Esophagus muscularis mucosa (tissue), 4 donors: ENCODE measurements at regions not wholly inside any gene's neighbourhood (a gene's known extent, or its start where the extent isn't known, plus 50 kb on each side); places are given as distances from the start of the nearest gene placed in this dataset.

ENCODE experiments used
- DNase-seq: peaks from one replicate; pipeline ENCODE4 v3.0.0-alpha.2; 2017; ENCODE audit errors: extremely low spot score
- H3K27ac ChIP-seq, 4 donors: fragments of 200-600 bp; sonication (generic); replicated peaks in 1 of 4; 1 replicate in 3 of 4; 2 replicates in 1 of 4; pipeline ENCODE4 v1.5.1; 2016 to 2019; ENCODE audit warnings: mild to moderate bottlenecking in 1 of 4
- H3K27me3 ChIP-seq, 4 donors: fragments of 200-600 bp; sonication (generic); one replicate each; pipeline versions ENCODE4 v1.5.1 to v1.6.0; 2016 to 2019
- H3K36me3 ChIP-seq, 4 donors: fragments of 200-600 bp; sonication (generic); one replicate each; pipeline ENCODE4 v1.5.1; 2016 to 2019
- H3K4me1 ChIP-seq, 4 donors: fragments of 200-600 bp; sonication (generic); one replicate each; pipeline ENCODE4 v1.5.1; 2016 to 2019
- H3K4me3 ChIP-seq, 4 donors: fragments of 200-600 bp; sonication (generic); 1 replicate in 2 of 4; 2 replicates in 2 of 4; pipeline ENCODE4 v1.5.1; 2016 to 2019; ENCODE audit warnings: mild to moderate bottlenecking in 4 of 4, moderate library complexity in 1 of 4
- H3K9me3 ChIP-seq, 4 donors: fragments of 200-600 bp; sonication (generic); 1 replicate in 3 of 4; 2 replicates in 1 of 4; pipeline ENCODE4 v1.5.1; 2016 to 2019
- CTCF ChIP-seq, 3 experiments: fragments of 200-600 bp in 2 of 3; fragments of 450-650 bp in 1 of 3; sonication (generic) in 2 of 3; IDR thresholded peaks; one replicate each; pipeline ENCODE4 v1.5.1; 2017 to 2019; ENCODE audit warnings: antibody characterized with exemption in 3 of 3, mild to moderate bottlenecking in 2 of 3, moderate library complexity in 1 of 3
- EP300 ChIP-seq: sonication (generic); formaldehyde crosslinking; IDR thresholded peaks from one replicate; pipeline ENCODE4 v1.6.1; 2017; ENCODE audit warnings: antibody characterized with exemption
- POLR2A ChIP-seq: fragments of 450-650 bp; IDR thresholded peaks from one replicate; pipeline ENCODE4 v1.6.1; 2017; ENCODE audit warnings: antibody characterized with exemption, moderate library complexity, mild to moderate bottlenecking, low read depth
- POLR2AphosphoS5 ChIP-seq, 2 donors: sonication (generic); formaldehyde crosslinking; IDR thresholded peaks; one replicate each; pipeline ENCODE4 v1.6.1; 2017; ENCODE audit warnings: antibody characterized with exemption in 2 of 2
- WGBS: methylation state at CpG from one replicate; pipeline ENCODE4 v1.1.5; 2018; 5-methylcytosine and 5-hydroxymethylcytosine counted together
- intact Hi-C: fragments of 100-400 bp; cut with DNase I; formaldehyde crosslinking; loops from one replicate; pipeline ENCODE4 v1.15.1; 2023

- Histone ChIP-seq H3K9me3 (no peaks in the 10 kb centered on the region), H3K36me3 (no peaks in the 10 kb centered on the region), H3K4me3 (no peak overlapping the region), H3K27ac (no peak overlapping the region), H3K27me3 (no peaks in the 10 kb centered on the region), H3K4me1 (no peaks in the 10 kb centered on the region)
- intact Hi-C loops: no loop called here
- TF ChIP-seq EP300 (no peak), POLR2AphosphoS5 (IDR thresholded peaks at IDR 0.05) (no peak), POLR2A (no peak), CTCF (IDR thresholded peaks at IDR 0.05) (no peak)
- no peak for DNase-seq
These were observed 251.4 kb upstream of the CLEC14A start for GRCh38 chr14:38507299-38507698.

DNA sequence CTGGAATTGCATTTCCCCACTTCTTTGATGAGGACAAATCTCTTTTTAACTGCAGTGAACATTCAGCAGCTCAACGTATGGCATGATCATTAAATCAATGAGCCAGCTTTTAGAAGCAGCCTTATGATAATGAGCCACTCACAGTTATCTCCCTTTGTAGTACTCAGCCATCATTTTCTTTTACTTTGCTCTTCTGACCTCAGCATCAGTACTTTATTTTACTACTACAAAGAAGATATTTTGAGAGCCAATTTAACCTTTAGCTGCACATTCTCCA, 250.0 kb upstream of the CLEC14A start:
- Histone ChIP-seq H3K27ac (no peak overlapping the region), H3K9me3 (no peaks in the 10 kb centered on the region), H3K36me3 (no peaks in the 10 kb centered on the region), H3K4me1 (no peaks in the 10 kb centered on the region), H3K4me3 (no peak overlapping the region), H3K27me3 (no peaks in the 10 kb centered on the region)
- DNase-seq: no peak
- WGBS: 29% methylated on average over 1 of the region's 1 CpG
- intact Hi-C loops: no loop called here
- no peak for TF ChIP-seq POLR2AphosphoS5 (IDR thresholded peaks at IDR 0.05)
- TF ChIP-seq CTCF (IDR thresholded peaks at IDR 0.05): no peak
- TF ChIP-seq EP300: no peak
- no peak for TF ChIP-seq POLR2A

DNA sequence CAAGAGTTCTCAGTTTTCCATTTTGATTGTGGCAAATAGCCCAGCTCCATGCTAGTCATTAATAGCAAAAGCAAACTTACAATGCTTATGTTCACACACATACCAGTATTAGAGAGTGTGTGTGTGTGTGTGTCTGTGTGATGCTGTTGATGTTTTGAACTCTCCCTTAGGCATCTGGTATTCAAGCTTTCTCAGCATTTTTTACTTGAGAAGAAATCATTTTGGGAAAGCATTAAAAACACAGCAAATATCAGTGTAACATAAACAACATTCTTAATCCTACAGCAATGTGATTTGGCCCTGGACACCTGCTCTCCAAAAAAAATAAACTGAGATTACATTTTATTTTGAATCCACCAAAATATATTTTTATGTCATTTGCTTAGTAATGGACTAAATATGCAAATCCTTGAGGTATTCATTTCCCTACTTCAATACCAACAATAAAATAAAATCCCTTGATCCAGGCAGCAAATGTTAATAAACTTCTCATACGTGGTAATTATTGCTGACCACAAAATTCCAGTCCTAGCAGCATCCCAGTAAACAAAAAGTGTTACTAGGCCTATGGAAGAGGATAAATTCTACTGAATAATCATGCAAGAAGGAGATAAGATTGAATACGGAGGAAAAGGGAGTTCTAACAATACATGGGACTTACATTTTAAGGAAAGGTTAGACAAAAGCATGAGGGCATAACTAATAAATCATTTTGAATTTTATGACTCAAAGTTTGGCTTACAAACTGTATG, 249.5 kb upstream of the CLEC14A start:
- no peak for TF ChIP-seq POLR2A
- TF ChIP-seq POLR2AphosphoS5 (IDR thresholded peaks at IDR 0.05): no peak
- TF ChIP-seq EP300: no peak
- no peak for TF ChIP-seq CTCF (IDR thresholded peaks at IDR 0.05)
- no peaks in the 10 kb centered on the region for H3K36me3 ChIP-seq
- H3K9me3 ChIP-seq: no peaks in the 10 kb centered on the region
- DNase-seq: no peak
- no peak overlapping the region for H3K27ac ChIP-seq
- H3K27me3 ChIP-seq: no peaks in the 10 kb centered on the region
- no peaks in the 10 kb centered on the region for H3K4me1 ChIP-seq
- 43% methylated on average over 2 of the region's 2 CpGs for WGBS
- intact Hi-C loops: no loop called here
- no peak overlapping the region for H3K4me3 ChIP-seq

- TF ChIP-seq POLR2A: no peak
- TF ChIP-seq EP300: no peak
- no peak for TF ChIP-seq POLR2AphosphoS5 (IDR thresholded peaks at IDR 0.05)
- TF ChIP-seq CTCF (IDR thresholded peaks at IDR 0.05): no peak
- no peak for DNase-seq
- H3K4me1 ChIP-seq: no peaks in the 10 kb centered on the region
- H3K36me3 ChIP-seq: no peaks in the 10 kb centered on the region
- intact Hi-C loops: no loop called here
- H3K4me3 ChIP-seq: no peak overlapping the region
- WGBS: 81% methylated on average over 1 of the region's 1 CpG
- H3K9me3 ChIP-seq: no peaks in the 10 kb centered on the region
- H3K27me3 ChIP-seq: no peaks in the 10 kb centered on the region
- H3K27ac ChIP-seq: no peak overlapping the region
These were observed 248.3 kb upstream of the CLEC14A start for GRCh38 chr14:38504175-38504574.

GRCh38 chr14:38502239-38502638, 246.3 kb upstream of the CLEC14A start:
- Histone ChIP-seq H3K9me3 (no peaks in the 10 kb centered on the region), H3K4me3 (no peak overlapping the region), H3K4me1 (no peaks in the 10 kb centered on the region), H3K27ac (no peak overlapping the region), H3K27me3 (no peaks in the 10 kb centered on the region), H3K36me3 (no peaks in the 10 kb centered on the region)
- TF ChIP-seq POLR2AphosphoS5 (IDR thresholded peaks at IDR 0.05): no peak
- TF ChIP-seq POLR2A: no peak
- TF ChIP-seq EP300: no peak
- no peak for TF ChIP-seq CTCF (IDR thresholded peaks at IDR 0.05)
- intact Hi-C loops: no loop called here
- WGBS: 87% methylated on average over 2 of the region's 2 CpGs
- DNase-seq: no peak
